Spleen (tissue), 11 donors: ENCODE measurements at regions not wholly inside any gene's neighbourhood (a gene's known extent, or its start where the extent isn't known, plus 50 kb on each side); places are given as distances from the start of the nearest gene placed in this dataset.

Source experiments
- DNase-seq: peaks from one replicate; pipeline ENCODE4 v3.0.0-alpha.2; 2020
- H3K27ac ChIP-seq, 8 donors: fragments of 200-600 bp; sonication (generic) in 7 of 8; 1 replicate in 4 of 8; 2 replicates in 4 of 8; pipeline versions ENCODE4 v1.5.0 to v1.8.0; 2016 to 2021; ENCODE audit warnings: inconsistent platforms in 4 of 8, mild to moderate bottlenecking in 4 of 8, moderate library complexity in 1 of 8
- H3K27me3 ChIP-seq, 7 donors: fragments of 200-600 bp; sonication (generic) in 6 of 7; replicated peaks in 1 of 7; 1 replicate in 4 of 7; 2 replicates in 3 of 7; pipeline versions ENCODE4 v1.5.0 to v1.8.0; 2016 to 2021; ENCODE audit warnings: inconsistent platforms in 3 of 7, mild to moderate bottlenecking in 1 of 7
- H3K36me3 ChIP-seq, 6 donors: fragments of 200-600 bp; sonication (generic) in 5 of 6; 1 replicate in 4 of 6; 2 replicates in 2 of 6; pipeline versions ENCODE4 v1.5.0 to v1.8.0; 2016 to 2021; ENCODE audit warnings: inconsistent platforms in 2 of 6
- H3K4me1 ChIP-seq, 6 donors: fragments of 200-600 bp; sonication (generic) in 5 of 6; 1 replicate in 3 of 6; 2 replicates in 3 of 6; pipeline versions ENCODE4 v1.5.0 to v1.8.0; 2016 to 2021; ENCODE audit warnings: inconsistent platforms in 3 of 6
- H3K4me3 ChIP-seq, 8 donors: fragments of 200-600 bp; sonication (generic) in 7 of 8; 1 replicate in 4 of 8; 2 replicates in 4 of 8; pipeline versions ENCODE4 v1.5.0 to v1.8.0; 2016 to 2021; ENCODE audit warnings: inconsistent platforms in 4 of 8, mild to moderate bottlenecking in 4 of 8, moderate library complexity in 2 of 8
- H3K9me3 ChIP-seq, 8 donors: fragments of 200-600 bp; sonication (generic) in 7 of 8; 1 replicate in 4 of 8; 2 replicates in 4 of 8; pipeline versions ENCODE4 v1.5.0 to v1.8.0; 2016 to 2021; ENCODE audit warnings: inconsistent platforms in 4 of 8
- POLR2A ChIP-seq, 3 donors: fragments of 450-650 bp; IDR thresholded peaks; one replicate each; pipeline ENCODE4 v1.5.1; 2017; ENCODE audit warnings: antibody characterized with exemption in 3 of 3, mild to moderate bottlenecking in 1 of 3
- POLR2AphosphoS5 ChIP-seq, 3 donors: sonication (generic); formaldehyde crosslinking; IDR thresholded peaks; one replicate each; pipeline ENCODE4 v1.5.1; 2017; ENCODE audit warnings: antibody characterized with exemption in 3 of 3
- WGBS, 5 donors: extraction: QIAGEN DNeasy Blood & Tissue Kit in 3 of 5; methylation state at CpG; one replicate each; pipeline versions ENCODE4 v1.1.5 to v1.1.7; 2013 to 2018; 5-methylcytosine and 5-hydroxymethylcytosine counted together
- intact Hi-C: fragments of 100-400 bp; cut with DNase I; formaldehyde crosslinking; loops from one replicate; pipeline ENCODE4 v1.15.0; 2023; ENCODE audit warnings: low total_unique reads
- TF ChIP-seq, protein P1 (sequence below), 11 experiments: fragments of 200-600 bp in 7 of 11; fragments of 450-650 bp in 4 of 11; sonication (generic) in 4 of 11; IDR thresholded peaks in 8 of 11; conservative IDR thresholded peaks in 3 of 11; 1 replicate in 7 of 11; 2 replicates in 4 of 11; pipeline versions ENCODE4 v1.4.0 to v1.8.0; 2016 to 2021; ENCODE audit warnings: antibody characterized with exemption in 11 of 11, inconsistent platforms in 4 of 11, mild to moderate bottlenecking in 1 of 11
- donor health status: healthy with polysubstance abuse.
- donor health status: DM: no; HTN: no; CAD: no; lungs with moderate emphysema.
- donor health status: DM: no; HTN: no; CAD: no.
- donor health status: Bipolar disorder and iron deficiency.
- donor health status: healthy.
- donor health status: DM: no; HTN: no; CAD: no.
- donor health status: DM: yes; HTN: yes; CAD: no.

GRCh38 chr13:80516818-80517348 lies 176.0 kb upstream of the SPRY2 start:
- Histone ChIP-seq H3K9me3 (peaks cover 0 to 19% (median 3%) of the 10 kb centered on the region in 8 donors), H3K4me3 (no peak overlapping the region), H3K27ac (no peak overlapping the region), H3K4me1 (no peaks in the 10 kb centered on the region), H3K36me3 (no peaks in the 10 kb centered on the region), H3K27me3 (no peaks in the 10 kb centered on the region)
- intact Hi-C loops, result no loop called here
- no peak for TF ChIP-seq POLR2AphosphoS5 (IDR thresholded peaks at IDR 0.05)
- TF ChIP-seq, protein P1, sequence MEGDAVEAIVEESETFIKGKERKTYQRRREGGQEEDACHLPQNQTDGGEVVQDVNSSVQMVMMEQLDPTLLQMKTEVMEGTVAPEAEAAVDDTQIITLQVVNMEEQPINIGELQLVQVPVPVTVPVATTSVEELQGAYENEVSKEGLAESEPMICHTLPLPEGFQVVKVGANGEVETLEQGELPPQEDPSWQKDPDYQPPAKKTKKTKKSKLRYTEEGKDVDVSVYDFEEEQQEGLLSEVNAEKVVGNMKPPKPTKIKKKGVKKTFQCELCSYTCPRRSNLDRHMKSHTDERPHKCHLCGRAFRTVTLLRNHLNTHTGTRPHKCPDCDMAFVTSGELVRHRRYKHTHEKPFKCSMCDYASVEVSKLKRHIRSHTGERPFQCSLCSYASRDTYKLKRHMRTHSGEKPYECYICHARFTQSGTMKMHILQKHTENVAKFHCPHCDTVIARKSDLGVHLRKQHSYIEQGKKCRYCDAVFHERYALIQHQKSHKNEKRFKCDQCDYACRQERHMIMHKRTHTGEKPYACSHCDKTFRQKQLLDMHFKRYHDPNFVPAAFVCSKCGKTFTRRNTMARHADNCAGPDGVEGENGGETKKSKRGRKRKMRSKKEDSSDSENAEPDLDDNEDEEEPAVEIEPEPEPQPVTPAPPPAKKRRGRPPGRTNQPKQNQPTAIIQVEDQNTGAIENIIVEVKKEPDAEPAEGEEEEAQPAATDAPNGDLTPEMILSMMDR (IDR thresholded peaks at IDR 0.05 in 8 of 11, conservative IDR thresholded peaks at IDR 0.05 in 3 of 11), result no peak
- no peak for DNase-seq
- WGBS, 5 donors, result 84 to 96% (median 90%) methylated on average over 6 to 8 of the region's 8 CpGs

GRCh38 chr13:80515296-80515695 lies 174.4 kb upstream of the SPRY2 start:
- Histone ChIP-seq H3K4me3 (no peak overlapping the region), H3K27ac (no peak overlapping the region), H3K36me3 (no peaks in the 10 kb centered on the region), H3K9me3 (peaks cover 0 to 19% (median 3%) of the 10 kb centered on the region in 8 donors), H3K27me3 (no peaks in the 10 kb centered on the region), H3K4me1 (no peaks in the 10 kb centered on the region)
- no peak for DNase-seq
- no peak for TF ChIP-seq POLR2AphosphoS5 (IDR thresholded peaks at IDR 0.05)
- TF ChIP-seq, protein P1 (IDR thresholded peaks at IDR 0.05 in 8 of 11, conservative IDR thresholded peaks at IDR 0.05 in 3 of 11), result no peak
- no peak for TF ChIP-seq POLR2A (IDR thresholded peaks at IDR 0.05)
- intact Hi-C loops, result no loop called here
- 89 to 97% (median 93%) methylated on average over 4 of the region's 4 CpGs for WGBS, 5 donors

DNA sequence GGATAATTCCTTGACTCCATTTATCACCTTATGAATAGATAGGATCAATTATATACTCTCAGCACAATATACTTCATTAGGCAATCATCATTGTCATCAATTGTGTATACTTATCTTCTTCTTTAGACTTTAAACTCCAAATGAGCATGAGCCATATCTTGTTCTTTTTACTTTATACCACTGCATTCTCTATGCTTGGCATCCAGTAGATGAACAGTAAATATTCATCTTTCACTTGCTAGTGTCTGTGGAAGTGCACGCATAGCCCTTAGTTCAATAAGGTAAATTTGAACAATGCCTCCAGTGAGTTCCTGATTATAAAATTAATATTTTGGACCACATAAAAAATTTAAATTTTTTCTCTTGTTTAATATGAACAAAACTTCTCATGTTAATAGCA lies 172.3 kb upstream of the SPRY2 start:
- no peaks in the 10 kb centered on the region for H3K27me3 ChIP-seq
- WGBS, 5 donors, result 95 to 100% (median 96%) methylated on average over 1 of the region's 1 CpG
- intact Hi-C loops, result no loop called here
- no peak for TF ChIP-seq POLR2A (IDR thresholded peaks at IDR 0.05)
- no peak overlapping the region for H3K4me3 ChIP-seq
- no peak for DNase-seq
- H3K9me3 ChIP-seq, result peaks cover 0 to 19% (median 3%) of the 10 kb centered on the region in 8 donors
- H3K4me1 ChIP-seq, result no peaks in the 10 kb centered on the region
- H3K27ac ChIP-seq, result no peak overlapping the region
- H3K36me3 ChIP-seq, result no peaks in the 10 kb centered on the region

GRCh38 chr13:80510686-80511085 lies 169.8 kb upstream of the SPRY2 start:
- Histone ChIP-seq H3K27me3 (no peaks in the 10 kb centered on the region), H3K4me3 (no peak overlapping the region), H3K9me3 (peaks cover 0 to 16% (median 8%) of the 10 kb centered on the region in 8 donors), H3K4me1 (no peaks in the 10 kb centered on the region), H3K27ac (no peak overlapping the region), H3K36me3 (no peaks in the 10 kb centered on the region)
- intact Hi-C loops, result no loop called here
- 71 to 84% (median 76%) methylated on average over 2 of the region's 2 CpGs for WGBS, 5 donors
- no peak for TF ChIP-seq POLR2A (IDR thresholded peaks at IDR 0.05)
- TF ChIP-seq, protein P1 (IDR thresholded peaks at IDR 0.05 in 8 of 11, conservative IDR thresholded peaks at IDR 0.05 in 3 of 11), result no peak
- no peak for TF ChIP-seq POLR2AphosphoS5 (IDR thresholded peaks at IDR 0.05)
- no peak for DNase-seq

GRCh38 chr13:80509264-80509663 lies 168.3 kb upstream of the SPRY2 start:
- Histone ChIP-seq H3K36me3 (no peaks in the 10 kb centered on the region), H3K27ac (no peak overlapping the region), H3K9me3 (peaks cover 0 to 22% (median 14%) of the 10 kb centered on the region in 8 donors), H3K27me3 (no peaks in the 10 kb centered on the region), H3K4me1 (no peaks in the 10 kb centered on the region), H3K4me3 (no peak overlapping the region)
- intact Hi-C loops, result no loop called here
- DNase-seq, result no peak
- WGBS, 5 donors, result 87 to 97% (median 92%) methylated on average over 5 of the region's 5 CpGs
- TF ChIP-seq POLR2AphosphoS5 (IDR thresholded peaks at IDR 0.05) (no peak), POLR2A (IDR thresholded peaks at IDR 0.05) (no peak)
- TF ChIP-seq, protein P1 (IDR thresholded peaks at IDR 0.05 in 8 of 11, conservative IDR thresholded peaks at IDR 0.05 in 3 of 11), result no peak
